GM18519 (cell line): ENCODE measurements at regions not wholly inside any gene's neighbourhood (a gene's known extent, or its start where the extent isn't known, plus 50 kb on each side); places are given as distances from the start of the nearest gene placed in this dataset.

Source experiments
- ATAC-seq: cut with Tn5 transposase; IDR thresholded peaks from one replicate; pipeline ENCODE4 v1.9.1; 2021; ENCODE audit warnings: mild to moderate bottlenecking, moderate library complexity; ENCODE audit not compliant: unreplicated experiment, low FRiP score

- ATAC-seq = no peak
Observed at GRCh38 chr16:50469744-50470321, 78.4 kb upstream of the NKD1 start.

GRCh38 chr16:50469121-50469743 lies 79.0 kb upstream of the NKD1 start:
- ATAC-seq = no peak

DNA sequence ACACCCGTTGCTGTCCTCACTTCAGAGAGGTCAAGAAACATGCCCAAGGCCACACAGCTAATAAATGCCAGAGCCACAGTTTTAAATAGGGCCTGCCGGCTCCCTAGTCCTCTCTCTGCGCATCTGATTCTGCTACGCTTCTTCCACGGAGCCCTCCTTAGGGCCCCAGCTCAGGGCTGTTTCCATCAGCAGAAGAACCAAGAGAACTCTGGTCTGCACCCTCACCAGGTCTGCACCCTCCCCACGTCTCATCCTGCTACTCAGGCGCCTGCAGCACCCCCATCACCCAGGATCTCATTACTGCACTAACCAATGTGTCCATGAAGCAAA lies 79.5 kb upstream of the NKD1 start:
- ATAC-seq = no peak

DNA sequence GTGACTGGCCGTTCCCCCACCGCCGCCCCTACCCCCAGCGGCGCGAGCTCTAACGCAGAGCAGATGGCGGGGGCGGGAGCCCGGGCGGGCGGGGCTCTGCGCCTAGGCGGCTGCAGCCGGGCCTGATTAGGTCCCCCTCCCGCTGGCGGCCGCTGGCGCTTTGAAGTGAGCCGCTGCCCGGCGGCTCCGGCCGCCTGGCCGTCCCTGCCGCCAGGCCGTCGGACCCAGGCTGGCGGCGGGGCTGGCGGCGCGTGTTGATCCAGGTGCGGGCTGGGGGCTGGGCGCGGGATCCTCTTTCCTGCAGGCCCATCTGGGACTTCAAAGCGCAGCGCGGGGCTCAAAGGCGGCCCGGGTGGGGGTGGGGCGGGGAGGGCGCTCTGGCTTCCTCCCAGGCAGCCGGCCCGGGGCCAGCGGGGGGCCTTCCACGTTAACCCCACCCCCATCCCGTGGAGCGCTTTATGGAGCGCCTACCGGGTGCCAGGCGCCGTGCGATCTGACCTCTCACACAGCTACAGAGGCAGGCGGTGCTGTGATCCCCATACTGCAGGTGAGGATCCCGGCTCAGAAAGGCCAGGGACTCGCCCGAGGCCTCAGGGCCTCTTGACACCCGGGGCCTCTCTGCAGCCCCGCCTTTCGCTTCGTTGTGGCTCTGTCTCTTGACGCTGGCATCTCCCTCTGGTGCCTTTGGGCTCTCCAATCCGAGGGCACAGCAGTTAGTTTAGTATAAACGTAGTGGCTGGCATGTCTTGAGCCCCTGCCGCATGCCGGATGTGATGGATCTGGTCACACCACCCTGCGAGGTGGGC lies 80.0 kb upstream of the NKD1 start:
- ATAC-seq = no peak

DNA sequence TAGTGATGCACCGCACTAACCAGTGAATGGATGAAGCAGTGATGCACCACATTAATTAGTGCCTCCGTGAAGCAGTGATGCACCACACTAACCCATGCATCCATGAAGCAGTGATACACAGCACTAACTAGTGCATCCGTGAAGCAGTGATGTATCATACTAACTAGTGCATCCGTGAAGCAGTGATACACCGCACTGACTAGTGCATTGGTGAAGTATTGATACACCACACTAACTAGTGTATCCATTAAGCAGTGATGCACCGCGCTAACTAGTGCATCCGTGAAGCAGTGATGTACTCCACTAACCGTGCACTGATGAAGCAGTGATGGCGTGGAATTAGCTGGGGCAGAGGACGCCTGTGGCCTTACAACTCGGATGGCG lies 80.6 kb upstream of the NKD1 start:
- no peak for ATAC-seq

GRCh38 chr16:50466170-50466569 lies 82.0 kb upstream of the NKD1 start:
- no peak for ATAC-seq

GRCh38 chr16:50464325-50465290 lies 83.6 kb upstream of the NKD1 start:
- ATAC-seq = no peak

GRCh38 chr16:50463581-50464324 lies 84.4 kb upstream of the NKD1 start:
- ATAC-seq = no peak

GRCh38 chr16:50462793-50463507 lies 85.2 kb upstream of the NKD1 start:
- ATAC-seq = no peak

- ATAC-seq = no peak
Observed at GRCh38 chr16:50461400-50461760, 86.8 kb upstream of the NKD1 start.

DNA sequence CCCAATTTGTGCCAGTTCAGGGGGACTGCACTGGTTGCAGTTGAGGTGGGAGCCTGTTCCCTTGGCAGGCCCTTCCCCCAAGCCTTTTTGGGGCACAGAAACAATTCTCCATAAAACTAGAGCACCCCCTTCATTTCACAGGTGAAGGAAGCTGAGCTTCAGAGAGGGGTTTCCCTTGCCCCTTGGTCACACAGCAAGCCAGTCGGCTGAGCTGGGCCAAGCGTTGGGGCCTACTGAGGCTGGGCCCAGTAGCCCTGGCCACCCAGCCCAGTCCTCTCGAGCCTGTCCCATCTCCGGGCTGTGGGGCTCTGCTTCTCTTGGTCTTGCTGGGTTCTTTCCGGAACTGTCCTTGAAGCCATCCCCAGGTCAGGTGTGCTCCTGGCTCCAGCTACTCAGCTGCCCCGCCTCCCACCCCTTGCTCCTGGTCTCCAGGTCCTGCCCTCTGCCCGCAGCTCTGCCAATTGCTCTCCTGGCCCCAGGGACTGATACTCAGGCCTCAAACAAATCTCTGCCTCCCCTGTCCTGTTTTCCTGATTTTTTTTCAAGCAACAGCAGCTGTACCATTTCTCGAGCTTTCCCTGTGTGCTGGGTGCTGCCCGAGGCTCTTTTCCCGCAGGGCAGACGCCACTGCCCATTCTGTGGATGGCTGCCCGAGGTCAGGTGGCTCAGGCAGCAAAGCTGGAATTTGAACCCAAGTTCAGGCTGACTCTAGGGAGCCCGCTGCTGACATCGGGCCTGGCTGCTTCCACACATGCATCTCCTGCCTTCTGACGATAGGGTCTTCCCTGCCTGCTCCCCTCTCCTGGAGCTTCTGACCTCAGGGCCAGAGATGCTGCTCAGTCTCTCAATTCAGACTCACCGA lies 87.4 kb upstream of the NKD1 start:
- ATAC-seq = no peak

- no peak for ATAC-seq
Observed at GRCh38 chr16:50459496-50460080, 88.6 kb upstream of the NKD1 start.

GRCh38 chr16:50458667-50459495 lies 89.3 kb upstream of the NKD1 start:
- ATAC-seq = no peak

DNA sequence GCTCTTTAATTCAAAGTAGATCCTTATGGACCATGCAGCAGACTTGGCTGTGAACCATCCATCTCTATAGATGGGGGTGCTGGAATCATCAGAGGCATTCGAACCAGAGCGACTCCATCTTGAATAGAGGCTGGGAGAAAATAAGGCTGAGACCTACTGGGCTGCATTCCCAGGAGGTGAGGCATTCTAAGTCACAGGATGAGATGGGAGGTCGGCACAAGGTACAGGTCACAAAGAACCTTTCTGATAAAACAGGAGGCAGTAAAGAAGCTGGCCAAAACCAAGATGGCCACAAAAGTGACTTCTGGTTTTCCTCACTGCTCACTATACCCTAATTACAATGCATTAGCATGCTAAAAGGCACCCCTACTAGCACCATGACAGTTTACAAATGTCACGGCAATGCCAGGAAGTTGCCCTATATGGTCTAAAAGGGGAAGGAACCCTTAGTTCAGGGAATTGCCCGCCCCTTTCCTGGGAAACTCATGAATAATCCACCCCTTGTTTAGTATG lies 89.2 kb upstream of the BRD7 start:
- no peak for ATAC-seq

- ATAC-seq = no peak
Observed at GRCh38 chr16:50457423-50457822, 88.6 kb upstream of the BRD7 start.

GRCh38 chr16:50455288-50455845 lies 86.6 kb upstream of the BRD7 start:
- ATAC-seq = no peak

DNA sequence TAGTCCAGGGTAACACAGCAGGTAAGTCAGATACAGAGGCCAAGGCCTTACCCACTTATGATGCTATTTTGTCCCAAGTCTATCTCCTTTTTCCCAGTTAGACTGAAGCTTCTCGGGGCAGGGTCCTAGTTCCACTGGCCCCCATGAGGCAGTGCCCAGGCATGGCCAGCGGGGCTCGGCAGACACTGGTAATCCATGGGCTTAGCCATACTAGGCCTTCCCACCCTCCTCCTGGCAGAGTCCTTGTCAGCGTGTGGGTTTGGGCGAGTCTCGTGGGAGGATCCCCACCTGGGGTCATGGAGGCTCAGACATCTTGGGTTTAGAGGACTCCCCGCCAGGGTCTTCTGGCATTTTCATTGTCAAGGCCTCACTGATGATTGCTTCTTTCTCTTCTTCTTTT lies 84.7 kb upstream of the BRD7 start:
- no peak for ATAC-seq
